ENCODE measurements at regions not wholly inside any gene's neighbourhood (a gene's known extent, or its start where the extent isn't known, plus 50 kb on each side); places are given as distances from the start of the nearest gene placed in this dataset.

DNA sequence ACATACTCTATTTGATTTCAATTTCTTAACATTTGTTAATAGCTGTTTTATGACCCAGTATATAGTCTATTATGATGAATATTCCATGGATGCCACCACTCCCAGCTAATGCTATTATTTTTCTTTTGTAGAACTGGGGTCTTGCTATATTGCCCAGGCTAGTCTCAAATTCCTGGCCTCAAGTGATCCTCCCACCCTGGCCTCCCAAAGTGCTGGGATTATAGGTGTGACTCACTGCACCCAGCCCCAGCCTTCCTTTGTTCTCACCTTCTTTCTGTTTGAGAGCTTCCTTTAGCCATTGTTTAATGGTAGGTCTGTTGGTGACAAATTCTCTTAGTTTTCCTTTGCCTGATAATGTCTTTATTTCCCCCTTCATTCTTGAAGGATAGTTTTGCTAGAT, 52.9 kb upstream of the AMOTL1 start:
- TF ChIP-seq, protein P1, sequence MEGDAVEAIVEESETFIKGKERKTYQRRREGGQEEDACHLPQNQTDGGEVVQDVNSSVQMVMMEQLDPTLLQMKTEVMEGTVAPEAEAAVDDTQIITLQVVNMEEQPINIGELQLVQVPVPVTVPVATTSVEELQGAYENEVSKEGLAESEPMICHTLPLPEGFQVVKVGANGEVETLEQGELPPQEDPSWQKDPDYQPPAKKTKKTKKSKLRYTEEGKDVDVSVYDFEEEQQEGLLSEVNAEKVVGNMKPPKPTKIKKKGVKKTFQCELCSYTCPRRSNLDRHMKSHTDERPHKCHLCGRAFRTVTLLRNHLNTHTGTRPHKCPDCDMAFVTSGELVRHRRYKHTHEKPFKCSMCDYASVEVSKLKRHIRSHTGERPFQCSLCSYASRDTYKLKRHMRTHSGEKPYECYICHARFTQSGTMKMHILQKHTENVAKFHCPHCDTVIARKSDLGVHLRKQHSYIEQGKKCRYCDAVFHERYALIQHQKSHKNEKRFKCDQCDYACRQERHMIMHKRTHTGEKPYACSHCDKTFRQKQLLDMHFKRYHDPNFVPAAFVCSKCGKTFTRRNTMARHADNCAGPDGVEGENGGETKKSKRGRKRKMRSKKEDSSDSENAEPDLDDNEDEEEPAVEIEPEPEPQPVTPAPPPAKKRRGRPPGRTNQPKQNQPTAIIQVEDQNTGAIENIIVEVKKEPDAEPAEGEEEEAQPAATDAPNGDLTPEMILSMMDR (IDR thresholded peaks at IDR 0.05), result no peak
- TF ChIP-seq ZFX (IDR thresholded peaks at IDR 0.05; ENCODE audit: borderline replicate concordance), result no peak
